ENCODE measurements at regions not wholly inside any gene's neighbourhood (a gene's known extent, or its start where the extent isn't known, plus 50 kb on each side); places are given as distances from the start of the nearest gene placed in this dataset.

- no peak for TF ChIP-seq CTCF (IDR thresholded peaks at IDR 0.05)
Observed at GRCh38 chr13:33351319-33351718, 65.8 kb upstream of the STARD13 start.

- TF ChIP-seq CTCF (IDR thresholded peaks at IDR 0.05) = no peak
Observed at GRCh38 chr13:33352041-33352440, 66.5 kb upstream of the STARD13 start.

GRCh38 chr13:33352526-33352925, 67.0 kb upstream of the STARD13 start:
- TF ChIP-seq CTCF (IDR thresholded peaks at IDR 0.05) = no peak

- no peak for TF ChIP-seq CTCF (IDR thresholded peaks at IDR 0.05)
Observed at GRCh38 chr13:33353210-33353609, 67.7 kb upstream of the STARD13 start.

GRCh38 chr13:33353646-33354045, 68.1 kb upstream of the STARD13 start:
- TF ChIP-seq CTCF (IDR thresholded peaks at IDR 0.05) = no peak

GRCh38 chr13:33355201-33355895, 69.8 kb upstream of the STARD13 start:
- no peak for TF ChIP-seq CTCF (IDR thresholded peaks at IDR 0.05)

GRCh38 chr13:33362986-33363727, 77.6 kb upstream of the STARD13 start:
- no peak for TF ChIP-seq CTCF (IDR thresholded peaks at IDR 0.05)
